ENCODE measurements at regions not wholly inside any gene's neighbourhood (a gene's known extent, or its start where the extent isn't known, plus 50 kb on each side); places are given as distances from the start of the nearest gene placed in this dataset.

DNA sequence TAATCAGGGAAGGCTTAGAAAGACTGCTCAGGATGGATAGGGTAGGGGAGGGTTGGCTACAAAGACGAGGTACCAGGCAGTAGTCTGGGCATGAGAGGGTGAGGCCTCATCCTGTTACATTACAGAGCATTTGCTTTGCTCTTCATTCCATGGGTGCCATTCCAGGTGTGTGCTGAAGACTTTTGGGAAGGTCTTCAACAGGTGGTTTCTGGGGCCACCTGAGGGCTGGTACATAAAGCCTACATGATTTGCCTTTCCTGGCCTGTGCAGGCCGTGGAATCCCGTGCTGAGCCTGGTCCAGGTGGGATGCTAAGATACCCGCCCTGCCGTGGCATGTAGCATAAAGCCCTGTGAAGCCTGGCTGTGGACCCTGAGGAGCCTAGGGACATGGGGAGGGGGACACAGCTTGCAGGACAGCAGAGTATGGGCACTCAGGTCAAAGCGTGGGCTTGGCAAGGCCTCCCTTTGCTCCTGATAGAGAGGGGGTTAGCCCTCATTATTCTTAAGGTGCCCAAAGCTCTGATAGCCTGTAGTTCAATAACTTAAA is 55.6 kb upstream of the ZNF536 start:
- TF ChIP-seq, protein P1, sequence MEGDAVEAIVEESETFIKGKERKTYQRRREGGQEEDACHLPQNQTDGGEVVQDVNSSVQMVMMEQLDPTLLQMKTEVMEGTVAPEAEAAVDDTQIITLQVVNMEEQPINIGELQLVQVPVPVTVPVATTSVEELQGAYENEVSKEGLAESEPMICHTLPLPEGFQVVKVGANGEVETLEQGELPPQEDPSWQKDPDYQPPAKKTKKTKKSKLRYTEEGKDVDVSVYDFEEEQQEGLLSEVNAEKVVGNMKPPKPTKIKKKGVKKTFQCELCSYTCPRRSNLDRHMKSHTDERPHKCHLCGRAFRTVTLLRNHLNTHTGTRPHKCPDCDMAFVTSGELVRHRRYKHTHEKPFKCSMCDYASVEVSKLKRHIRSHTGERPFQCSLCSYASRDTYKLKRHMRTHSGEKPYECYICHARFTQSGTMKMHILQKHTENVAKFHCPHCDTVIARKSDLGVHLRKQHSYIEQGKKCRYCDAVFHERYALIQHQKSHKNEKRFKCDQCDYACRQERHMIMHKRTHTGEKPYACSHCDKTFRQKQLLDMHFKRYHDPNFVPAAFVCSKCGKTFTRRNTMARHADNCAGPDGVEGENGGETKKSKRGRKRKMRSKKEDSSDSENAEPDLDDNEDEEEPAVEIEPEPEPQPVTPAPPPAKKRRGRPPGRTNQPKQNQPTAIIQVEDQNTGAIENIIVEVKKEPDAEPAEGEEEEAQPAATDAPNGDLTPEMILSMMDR (IDR thresholded peaks at IDR 0.05; ENCODE audit: low read depth, low read length), result no peak
- TF ChIP-seq EZH2phosphoT487 (IDR thresholded peaks at IDR 0.05; ENCODE audit: low read depth), result no peak

Data from OCI-LY3 (cell line).